Trophoblast cell (in vitro differentiated cells and primary cell): ENCODE measurements at regions not wholly inside any gene's neighbourhood (a gene's known extent, or its start where the extent isn't known, plus 50 kb on each side); places are given as distances from the start of the nearest gene placed in this dataset.

Source experiments
- DNase-seq, 2 donors: peaks; one replicate each; pipeline ENCODE4 v3.0.0-alpha.2; 2016
- H2AFZ ChIP-seq: 2 replicates; pipeline ENCODE4 v1.6.1; 2013; ENCODE audit warnings: low read length, moderate library complexity, mild to moderate bottlenecking; ENCODE audit not compliant: insufficient read depth, poor library complexity
- H2AK5ac ChIP-seq: 2 replicates; pipeline ENCODE4 v1.6.1; 2013; ENCODE audit warnings: mild to moderate bottlenecking, low read length
- H2BK120ac ChIP-seq: 2 replicates; pipeline ENCODE4 v1.6.1; 2013; ENCODE audit warnings: low read length, mild to moderate bottlenecking, moderate library complexity; ENCODE audit not compliant: insufficient read depth, poor library complexity
- H2BK12ac ChIP-seq: 2 replicates; pipeline ENCODE4 v1.6.1; 2013; ENCODE audit warnings: mild to moderate bottlenecking, low read length, moderate library complexity
- H2BK5ac ChIP-seq: 2 replicates; pipeline ENCODE4 v1.6.1; 2013; ENCODE audit warnings: low read length, low read depth, moderate library complexity, mild to moderate bottlenecking; ENCODE audit not compliant: poor library complexity
- H3K14ac ChIP-seq: 2 replicates; pipeline ENCODE4 v1.6.1; 2013; ENCODE audit warnings: mild to moderate bottlenecking, low read length
- H3K18ac ChIP-seq: 2 replicates; pipeline ENCODE4 v1.6.1; 2013; ENCODE audit warnings: mild to moderate bottlenecking, low read length
- H3K23ac ChIP-seq: 2 replicates; pipeline ENCODE4 v1.6.1; 2013; ENCODE audit warnings: low read length
- H3K27ac ChIP-seq: 2 replicates; pipeline ENCODE4 v1.5.1; 2013; ENCODE audit warnings: low read depth, mild to moderate bottlenecking, inconsistent platforms, low read length, moderate library complexity
- H3K27me3 ChIP-seq: 2 replicates; pipeline ENCODE4 v1.6.1; 2013; ENCODE audit warnings: inconsistent platforms, mild to moderate bottlenecking, low read length, moderate library complexity; ENCODE audit not compliant: insufficient read depth
- H3K36me3 ChIP-seq, 2 experiments: 1 replicate in 1 of 2; 2 replicates in 1 of 2; pipeline ENCODE4 v1.6.1; 2013; ENCODE audit warnings: low read length in 2 of 2, mild to moderate bottlenecking in 2 of 2, moderate library complexity in 1 of 2; ENCODE audit not compliant: insufficient read depth in 2 of 2, control insufficient read depth in 1 of 2
- H3K4ac ChIP-seq: 2 replicates; pipeline ENCODE4 v1.6.1; 2013; ENCODE audit warnings: low read depth, mild to moderate bottlenecking, low read length, moderate library complexity
- H3K4me1 ChIP-seq, 2 experiments: 1 replicate in 1 of 2; 2 replicates in 1 of 2; pipeline ENCODE4 v1.6.1; 2013; ENCODE audit warnings: low read length in 2 of 2, mild to moderate bottlenecking in 2 of 2, moderate library complexity in 1 of 2; ENCODE audit not compliant: insufficient read depth in 2 of 2, control insufficient read depth in 1 of 2
- H3K4me2 ChIP-seq: 2 replicates; pipeline ENCODE4 v1.6.1; 2013; ENCODE audit warnings: inconsistent platforms, mild to moderate bottlenecking, low read length, moderate library complexity
- H3K4me3 ChIP-seq: 2 replicates; pipeline ENCODE4 v1.5.1; 2013; ENCODE audit warnings: mild to moderate bottlenecking, low read depth, low read length, inconsistent platforms
- H3K79me1 ChIP-seq: one replicate; pipeline ENCODE4 v1.6.1; 2013; ENCODE audit warnings: low read length
- H3K79me2 ChIP-seq: 2 replicates; pipeline ENCODE4 v1.6.1; 2013; ENCODE audit warnings: low read length, mild to moderate bottlenecking; ENCODE audit not compliant: control insufficient read depth, insufficient read depth, poor library complexity
- H3K9ac ChIP-seq: 2 replicates; pipeline ENCODE4 v1.6.1; 2013; ENCODE audit warnings: mild to moderate bottlenecking, low read length
- H3K9me3 ChIP-seq: 2 replicates; pipeline ENCODE4 v1.6.1; 2013; ENCODE audit warnings: low read depth, mild to moderate bottlenecking, control low read depth, inconsistent platforms, low read length; ENCODE audit not compliant: insufficient read depth
- H4K12ac ChIP-seq: 2 replicates; pipeline ENCODE4 v1.6.1; 2013; ENCODE audit warnings: low read depth, mild to moderate bottlenecking, low read length, moderate library complexity
- H4K8ac ChIP-seq: 2 replicates; pipeline ENCODE4 v1.6.1; 2013; ENCODE audit warnings: low read depth, mild to moderate bottlenecking, low read length, moderate library complexity
- H4K91ac ChIP-seq: one replicate; pipeline ENCODE4 v1.6.1; 2013; ENCODE audit warnings: low read depth, mild to moderate bottlenecking, low read length, moderate library complexity
- WGBS: extraction: QIAGEN DNeasy Blood & Tissue Kit; methylation state at CpG from one replicate; pipeline ENCODE4 v1.1.7; 2013; ENCODE audit warnings: missing lambda C conversion rate; ENCODE audit not compliant: insufficient read length, insufficient coverage; ENCODE audit errors: extremely low coverage; 5-methylcytosine and 5-hydroxymethylcytosine counted together

DNA sequence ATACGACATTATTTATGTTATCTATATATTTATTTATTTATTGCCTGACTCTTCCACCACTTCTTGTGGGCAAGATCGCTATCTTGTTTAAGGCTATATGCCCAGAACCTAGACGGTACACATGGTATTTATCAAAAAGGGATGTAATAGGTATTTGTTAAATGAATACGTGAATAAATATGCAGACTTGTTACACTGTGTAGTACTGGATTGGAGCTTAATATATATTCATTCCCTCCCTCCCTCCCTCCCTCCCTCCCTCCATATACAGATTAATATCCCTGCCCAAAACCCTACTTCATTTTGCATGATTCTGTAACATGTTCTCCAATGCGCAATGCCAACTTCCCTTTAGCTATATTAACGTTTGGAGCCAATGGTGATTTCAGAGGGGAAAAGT lies 1273.7 kb upstream of the AUTS2 start:
- no peak overlapping the region for H3K4me2 ChIP-seq
- H3K79me2 ChIP-seq, result no peaks in the 10 kb centered on the region
- peaks cover 3% of the 10 kb centered on the region for H3K9me3 ChIP-seq
- H2AFZ ChIP-seq, result no peak overlapping the region
- H3K27ac ChIP-seq, result no peak overlapping the region
- H3K18ac ChIP-seq, result no peak overlapping the region
- no peak overlapping the region for H3K9ac ChIP-seq
- no peak overlapping the region for H4K91ac ChIP-seq
- no peak for DNase-seq
- no peak overlapping the region for H3K14ac ChIP-seq
- H2BK5ac ChIP-seq, result no peak overlapping the region
- no peak overlapping the region for H2BK12ac ChIP-seq
- no peak overlapping the region for H2AK5ac ChIP-seq
- H3K4ac ChIP-seq, result no peak overlapping the region
- no peak overlapping the region for H4K12ac ChIP-seq
- no peaks in the 10 kb centered on the region for H3K27me3 ChIP-seq
- no peak overlapping the region for H2BK120ac ChIP-seq
- no peaks in the 10 kb centered on the region for H3K4me1 ChIP-seq
- no peak overlapping the region for H3K23ac ChIP-seq
- H3K4me3 ChIP-seq, result no peak overlapping the region
- no peaks in the 10 kb centered on the region for H3K36me3 ChIP-seq
- H3K79me1 ChIP-seq, result no peaks in the 10 kb centered on the region
- no CpG with 5 or more reads among the region's 6 CpGs for WGBS
- no peak overlapping the region for H4K8ac ChIP-seq

GRCh38 chr7:68334216-68334615 lies 1264.1 kb upstream of the AUTS2 start:
- H4K12ac ChIP-seq, result no peak overlapping the region
- no peak overlapping the region for H2BK12ac ChIP-seq
- H4K8ac ChIP-seq, result no peak overlapping the region
- no peak overlapping the region for H4K91ac ChIP-seq
- H3K4me2 ChIP-seq, result no peak overlapping the region
- no peak overlapping the region for H2BK120ac ChIP-seq
- H3K18ac ChIP-seq, result no peak overlapping the region
- no peaks in the 10 kb centered on the region for H3K79me2 ChIP-seq
- no peak overlapping the region for H3K4me3 ChIP-seq
- no peaks in the 10 kb centered on the region for H3K4me1 ChIP-seq
- no peak overlapping the region for H3K4ac ChIP-seq
- H3K14ac ChIP-seq, result no peak overlapping the region
- H3K9ac ChIP-seq, result no peak overlapping the region
- no peak for DNase-seq
- H3K23ac ChIP-seq, result no peak overlapping the region
- no peaks in the 10 kb centered on the region for H3K36me3 ChIP-seq
- H3K27ac ChIP-seq, result no peak overlapping the region
- H2AK5ac ChIP-seq, result no peak overlapping the region
- H3K27me3 ChIP-seq, result no peaks in the 10 kb centered on the region
- H2BK5ac ChIP-seq, result no peak overlapping the region
- WGBS, result no CpG with 5 or more reads among the region's 3 CpGs
- H3K9me3 ChIP-seq, result peaks cover 5% of the 10 kb centered on the region
- H3K79me1 ChIP-seq, result no peaks in the 10 kb centered on the region
- H2AFZ ChIP-seq, result no peak overlapping the region

DNA sequence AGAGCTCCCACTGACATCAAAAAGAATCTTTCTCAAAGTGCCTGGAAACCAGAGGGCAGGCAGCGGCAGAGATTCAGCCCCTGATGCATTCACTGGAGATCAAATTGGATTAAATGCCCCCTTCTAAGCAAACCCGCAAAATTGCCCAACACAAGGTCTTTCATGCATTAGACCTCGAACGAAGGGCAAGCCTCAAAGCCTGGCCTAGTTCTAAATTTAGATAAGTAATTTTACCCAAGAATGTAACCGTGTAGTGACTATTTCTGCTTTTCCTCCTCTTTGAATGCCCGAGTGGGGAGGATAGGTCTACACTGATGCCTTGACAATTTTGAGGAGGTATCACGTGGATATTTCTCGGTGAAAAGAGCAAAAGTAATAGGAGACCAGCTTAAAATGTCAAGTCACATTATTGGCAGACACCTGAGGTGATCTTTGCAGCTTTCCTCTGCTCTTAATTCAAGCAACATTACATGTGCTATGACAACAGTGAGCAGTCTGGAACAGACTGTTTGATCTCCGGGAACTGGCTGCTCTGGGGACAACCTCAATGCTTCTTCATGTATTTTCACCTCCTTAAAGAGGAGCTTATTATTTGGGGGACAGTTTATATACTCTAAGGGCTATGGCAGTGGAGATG lies 1263.5 kb upstream of the AUTS2 start:
- H2AK5ac ChIP-seq, result no peak overlapping the region
- no peaks in the 10 kb centered on the region for H3K36me3 ChIP-seq
- no peak overlapping the region for H4K91ac ChIP-seq
- no peak overlapping the region for H3K4me2 ChIP-seq
- H3K4me3 ChIP-seq, result no peak overlapping the region
- H3K79me2 ChIP-seq, result no peaks in the 10 kb centered on the region
- no peak for DNase-seq
- H3K4ac ChIP-seq, result no peak overlapping the region
- no peak overlapping the region for H3K27ac ChIP-seq
- no peak overlapping the region for H3K23ac ChIP-seq
- no peak overlapping the region for H4K8ac ChIP-seq
- no peaks in the 10 kb centered on the region for H3K27me3 ChIP-seq
- no peak overlapping the region for H3K18ac ChIP-seq
- no peak overlapping the region for H2BK5ac ChIP-seq
- H3K79me1 ChIP-seq, result no peaks in the 10 kb centered on the region
- no peaks in the 10 kb centered on the region for H3K4me1 ChIP-seq
- peaks cover 5% of the 10 kb centered on the region for H3K9me3 ChIP-seq
- no CpG with 5 or more reads among the region's 9 CpGs for WGBS
- H2BK120ac ChIP-seq, result no peak overlapping the region
- no peak overlapping the region for H2AFZ ChIP-seq
- H3K9ac ChIP-seq, result no peak overlapping the region
- no peak overlapping the region for H2BK12ac ChIP-seq
- H4K12ac ChIP-seq, result no peak overlapping the region
- H3K14ac ChIP-seq, result no peak overlapping the region

- Histone ChIP-seq H3K79me2 (no peaks in the 10 kb centered on the region), H3K4ac (no peak overlapping the region), H3K36me3 (no peaks in the 10 kb centered on the region), H3K18ac (no peak overlapping the region), H3K9ac (no peak overlapping the region), H2BK5ac (no peak overlapping the region), H3K27me3 (no peaks in the 10 kb centered on the region), H3K27ac (no peak overlapping the region), H3K4me2 (no peak overlapping the region), H3K4me3 (no peak overlapping the region), H4K12ac (no peak overlapping the region), H2BK120ac (no peak overlapping the region), H4K91ac (no peak overlapping the region), H2BK12ac (no peak overlapping the region), H3K4me1 (no peaks in the 10 kb centered on the region), H2AK5ac (no peak overlapping the region), H2AFZ (no peak overlapping the region), H3K9me3 (peaks cover 4% of the 10 kb centered on the region), H3K79me1 (no peaks in the 10 kb centered on the region), H3K23ac (no peak overlapping the region), H4K8ac (no peak overlapping the region), H3K14ac (no peak overlapping the region)
- no CpG with 5 or more reads among the region's 8 CpGs for WGBS
- no peak for DNase-seq
Measured at GRCh38 chr7:68336594-68336993, 1261.7 kb upstream of the AUTS2 start.
